ENCODE measurements at regions not wholly inside any gene's neighbourhood (a gene's known extent, or its start where the extent isn't known, plus 50 kb on each side); places are given as distances from the start of the nearest gene placed in this dataset.

- TF ChIP-seq POLR2A (IDR thresholded peaks at IDR 0.05): no peak
- TF ChIP-seq, protein P1, sequence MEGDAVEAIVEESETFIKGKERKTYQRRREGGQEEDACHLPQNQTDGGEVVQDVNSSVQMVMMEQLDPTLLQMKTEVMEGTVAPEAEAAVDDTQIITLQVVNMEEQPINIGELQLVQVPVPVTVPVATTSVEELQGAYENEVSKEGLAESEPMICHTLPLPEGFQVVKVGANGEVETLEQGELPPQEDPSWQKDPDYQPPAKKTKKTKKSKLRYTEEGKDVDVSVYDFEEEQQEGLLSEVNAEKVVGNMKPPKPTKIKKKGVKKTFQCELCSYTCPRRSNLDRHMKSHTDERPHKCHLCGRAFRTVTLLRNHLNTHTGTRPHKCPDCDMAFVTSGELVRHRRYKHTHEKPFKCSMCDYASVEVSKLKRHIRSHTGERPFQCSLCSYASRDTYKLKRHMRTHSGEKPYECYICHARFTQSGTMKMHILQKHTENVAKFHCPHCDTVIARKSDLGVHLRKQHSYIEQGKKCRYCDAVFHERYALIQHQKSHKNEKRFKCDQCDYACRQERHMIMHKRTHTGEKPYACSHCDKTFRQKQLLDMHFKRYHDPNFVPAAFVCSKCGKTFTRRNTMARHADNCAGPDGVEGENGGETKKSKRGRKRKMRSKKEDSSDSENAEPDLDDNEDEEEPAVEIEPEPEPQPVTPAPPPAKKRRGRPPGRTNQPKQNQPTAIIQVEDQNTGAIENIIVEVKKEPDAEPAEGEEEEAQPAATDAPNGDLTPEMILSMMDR (IDR thresholded peaks at IDR 0.05): no peak
Measured at GRCh38 chr12:124461241-124461673, 106.2 kb downstream of the NCOR2 start.
